Suprapubic skin (tissue), 4 donors: ENCODE measurements at regions not wholly inside any gene's neighbourhood (a gene's known extent, or its start where the extent isn't known, plus 50 kb on each side); places are given as distances from the start of the nearest gene placed in this dataset.

Experiments used
- DNase-seq, 2 donors: peaks; one replicate each; pipeline ENCODE4 v3.0.0-alpha.2; 2019; ENCODE audit warnings: low spot score in 2 of 2
- H3K27ac ChIP-seq: fragments of 200-600 bp; sonication (generic); one replicate; pipeline ENCODE4 v1.5.1; 2019
- H3K27me3 ChIP-seq: fragments of 200-600 bp; sonication (generic); one replicate; pipeline ENCODE4 v1.5.1; 2019
- H3K36me3 ChIP-seq: fragments of 200-600 bp; sonication (generic); one replicate; pipeline ENCODE4 v1.5.1; 2019
- H3K4me1 ChIP-seq: fragments of 200-600 bp; sonication (generic); one replicate; pipeline ENCODE4 v1.5.1; 2019
- H3K4me3 ChIP-seq: fragments of 200-600 bp; sonication (generic); one replicate; pipeline ENCODE4 v1.5.1; 2019; ENCODE audit warnings: mild to moderate bottlenecking
- H3K9me3 ChIP-seq: fragments of 200-600 bp; sonication (generic); one replicate; pipeline ENCODE4 v1.5.1; 2019
- CTCF ChIP-seq, 2 donors: fragments of 200-600 bp in 1 of 2; fragments of 450-650 bp in 1 of 2; sonication (generic) in 1 of 2; IDR thresholded peaks; one replicate each; pipeline ENCODE4 v1.5.1; 2016 to 2019; ENCODE audit warnings: antibody characterized with exemption in 2 of 2, mild to moderate bottlenecking in 1 of 2, moderate library complexity in 1 of 2
- EP300 ChIP-seq: sonication (generic); formaldehyde crosslinking; IDR thresholded peaks from one replicate; pipeline ENCODE4 v1.6.1; 2017; ENCODE audit warnings: antibody characterized with exemption
- POLR2A ChIP-seq, 2 donors: fragments of 450-650 bp; IDR thresholded peaks; one replicate each; pipeline ENCODE4 v1.6.1; 2017; ENCODE audit warnings: antibody characterized with exemption in 2 of 2, mild to moderate bottlenecking in 2 of 2, moderate library complexity in 2 of 2
- POLR2AphosphoS5 ChIP-seq, 3 donors: sonication (generic); formaldehyde crosslinking; IDR thresholded peaks; one replicate each; pipeline ENCODE4 v1.6.1; 2017; ENCODE audit warnings: antibody characterized with exemption in 3 of 3
- WGBS: methylation state at CpG from one replicate; pipeline ENCODE4 v1.1.5; 2018; 5-methylcytosine and 5-hydroxymethylcytosine counted together

GRCh38 chr14:27072589-27072988 lies 474.8 kb upstream of the NOVA1 start:
- DNase-seq: no peak
- H3K4me1 ChIP-seq: no peaks in the 10 kb centered on the region
- H3K36me3 ChIP-seq: no peaks in the 10 kb centered on the region
- no peaks in the 10 kb centered on the region for H3K9me3 ChIP-seq
- H3K27ac ChIP-seq: no peak overlapping the region
- no peak overlapping the region for H3K4me3 ChIP-seq
- TF ChIP-seq POLR2AphosphoS5 (IDR thresholded peaks at IDR 0.05) (no peak), POLR2A (IDR thresholded peaks at IDR 0.05) (no peak), CTCF (IDR thresholded peaks at IDR 0.05) (no peak), EP300 (no peak)
- WGBS: 76% methylated on average over 5 of the region's 5 CpGs
- H3K27me3 ChIP-seq: no peaks in the 10 kb centered on the region

GRCh38 chr14:27075503-27075902 lies 477.7 kb upstream of the NOVA1 start:
- H3K4me3 ChIP-seq: no peak overlapping the region
- H3K36me3 ChIP-seq: no peaks in the 10 kb centered on the region
- H3K4me1 ChIP-seq: no peaks in the 10 kb centered on the region
- DNase-seq: no peak
- H3K27me3 ChIP-seq: no peaks in the 10 kb centered on the region
- TF ChIP-seq CTCF (IDR thresholded peaks at IDR 0.05) (no peak), POLR2AphosphoS5 (IDR thresholded peaks at IDR 0.05) (no peak), EP300 (no peak), POLR2A (IDR thresholded peaks at IDR 0.05) (no peak)
- 91% methylated on average over 1 of the region's 1 CpG for WGBS
- no peak overlapping the region for H3K27ac ChIP-seq
- no peaks in the 10 kb centered on the region for H3K9me3 ChIP-seq

GRCh38 chr14:27077214-27077613 lies 479.4 kb upstream of the NOVA1 start:
- 50% methylated on average over 1 of the region's 1 CpG for WGBS
- H3K27me3 ChIP-seq: no peaks in the 10 kb centered on the region
- no peak for DNase-seq
- no peaks in the 10 kb centered on the region for H3K36me3 ChIP-seq
- no peak for TF ChIP-seq POLR2AphosphoS5 (IDR thresholded peaks at IDR 0.05)
- H3K9me3 ChIP-seq: no peaks in the 10 kb centered on the region
- H3K4me1 ChIP-seq: no peaks in the 10 kb centered on the region
- no peak overlapping the region for H3K27ac ChIP-seq
- H3K4me3 ChIP-seq: no peak overlapping the region

- H3K4me3 ChIP-seq: no peak overlapping the region
- DNase-seq: no peak
- no peaks in the 10 kb centered on the region for H3K36me3 ChIP-seq
- no peak for TF ChIP-seq CTCF (IDR thresholded peaks at IDR 0.05)
- no peak for TF ChIP-seq POLR2AphosphoS5 (IDR thresholded peaks at IDR 0.05)
- TF ChIP-seq POLR2A (IDR thresholded peaks at IDR 0.05): no peak
- TF ChIP-seq EP300: no peak
- H3K27ac ChIP-seq: no peak overlapping the region
- no peaks in the 10 kb centered on the region for H3K4me1 ChIP-seq
- H3K9me3 ChIP-seq: no peaks in the 10 kb centered on the region
- WGBS: 32% methylated on average over 2 of the region's 2 CpGs
- H3K27me3 ChIP-seq: no peaks in the 10 kb centered on the region
These were observed 479.9 kb upstream of the NOVA1 start for GRCh38 chr14:27077710-27078109.

- no peak overlapping the region for H3K4me3 ChIP-seq
- no peak for DNase-seq
- no peaks in the 10 kb centered on the region for H3K4me1 ChIP-seq
- H3K9me3 ChIP-seq: no peaks in the 10 kb centered on the region
- H3K27me3 ChIP-seq: no peaks in the 10 kb centered on the region
- no peaks in the 10 kb centered on the region for H3K36me3 ChIP-seq
- TF ChIP-seq POLR2AphosphoS5 (IDR thresholded peaks at IDR 0.05): no peak
- TF ChIP-seq CTCF (IDR thresholded peaks at IDR 0.05): no peak
- TF ChIP-seq EP300: no peak
- TF ChIP-seq POLR2A (IDR thresholded peaks at IDR 0.05): no peak
- 72% methylated on average over 4 of the region's 4 CpGs for WGBS
- H3K27ac ChIP-seq: no peak overlapping the region
These were observed 480.4 kb upstream of the NOVA1 start for GRCh38 chr14:27078191-27078590.

- H3K4me1 ChIP-seq: no peaks in the 10 kb centered on the region
- WGBS: 76% methylated on average over 1 of the region's 1 CpG
- H3K36me3 ChIP-seq: no peaks in the 10 kb centered on the region
- no peaks in the 10 kb centered on the region for H3K27me3 ChIP-seq
- DNase-seq: no peak
- H3K27ac ChIP-seq: no peak overlapping the region
- no peak overlapping the region for H3K4me3 ChIP-seq
- no peaks in the 10 kb centered on the region for H3K9me3 ChIP-seq
- no peak for TF ChIP-seq CTCF (IDR thresholded peaks at IDR 0.05)
- TF ChIP-seq POLR2A (IDR thresholded peaks at IDR 0.05): no peak
- no peak for TF ChIP-seq POLR2AphosphoS5 (IDR thresholded peaks at IDR 0.05)
- TF ChIP-seq EP300: no peak
These were observed 481.9 kb upstream of the NOVA1 start for GRCh38 chr14:27079716-27080115.
